Activated CD4-positive, alpha-beta memory T cell treated with anti-CD3 and anti-CD28 coated beads, Interleukin-2, amount 10 ng/mL, durations not matched to agents 7 days and 5 days (primary cell): ENCODE measurements at regions not wholly inside any gene's neighbourhood (a gene's known extent, or its start where the extent isn't known, plus 50 kb on each side); places are given as distances from the start of the nearest gene placed in this dataset.

Experiments used
- CTCF ChIA-PET: fragments of 350-600 bp; sonication (Branson Sonifier 250); formaldehyde crosslinking; loops from one replicate; lab custom pipeline; 2021; ENCODE audit warnings: antibody characterized with exemption, inconsistent platforms; lab: Charles Lee
- POLR2A ChIA-PET: fragments of 350-600 bp; sonication (Branson Sonifier 250); formaldehyde crosslinking; loops from one replicate; lab custom pipeline; 2021; ENCODE audit warnings: antibody characterized with exemption; lab: Charles Lee
- DNase-seq: peaks from one replicate; pipeline ENCODE4 v3.0.0-alpha.2; 2020
- H3K27ac Mint-ChIP-seq: one replicate; pipeline ENCODE4 v1.8.0; 2021; ENCODE audit warnings: mild to moderate bottlenecking, mixed read lengths
- H3K27me3 Mint-ChIP-seq: one replicate; pipeline ENCODE4 v1.8.0; 2021; ENCODE audit warnings: mixed read lengths
- H3K36me3 Mint-ChIP-seq: one replicate; pipeline ENCODE4 v1.8.0; 2021; ENCODE audit warnings: low read depth, mixed read lengths
- H3K4me1 Mint-ChIP-seq: one replicate; pipeline ENCODE4 v1.8.0; 2021; ENCODE audit warnings: mixed read lengths
- H3K4me3 Mint-ChIP-seq: one replicate; pipeline ENCODE4 v1.8.0; 2021; ENCODE audit warnings: mild to moderate bottlenecking, mixed read lengths
- H3K9me3 Mint-ChIP-seq: one replicate; pipeline ENCODE4 v1.8.0; 2021; ENCODE audit warnings: mixed read lengths

DNA sequence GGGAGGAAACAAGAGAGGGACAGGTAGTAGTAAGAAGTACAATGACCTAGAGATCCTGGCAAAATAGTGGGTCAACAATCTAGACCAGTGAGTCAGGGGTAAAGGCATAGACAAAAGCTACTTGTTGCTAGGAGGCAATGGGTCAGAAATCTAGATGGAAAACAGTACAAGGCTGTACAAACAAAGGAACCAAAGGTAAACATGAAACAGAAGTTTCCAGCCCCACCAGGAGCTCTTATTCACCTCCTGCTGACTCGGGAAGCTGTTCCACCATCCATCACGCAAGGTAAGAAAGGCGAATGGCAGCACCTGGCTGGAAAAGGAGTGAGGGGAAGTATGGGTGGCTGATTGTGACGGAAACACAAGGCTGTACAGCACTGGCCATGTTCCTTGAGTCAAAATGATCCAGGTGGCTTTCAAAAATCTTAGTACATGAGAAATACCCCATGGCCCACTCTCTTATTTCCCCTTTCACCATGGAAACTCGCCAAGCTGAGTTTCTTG, 70.5 kb upstream of the RAI14 start:
- no peaks in the 10 kb centered on the region for H3K27me3 Mint-ChIP-seq
- POLR2A ChIA-PET: no interaction called here
- CTCF ChIA-PET: no interaction called here
- no peak overlapping the region for H3K27ac Mint-ChIP-seq
- H3K4me3 Mint-ChIP-seq: no peak overlapping the region
- no peak for DNase-seq
- H3K9me3 Mint-ChIP-seq: no peaks in the 10 kb centered on the region
- H3K36me3 Mint-ChIP-seq: no peaks in the 10 kb centered on the region
- H3K4me1 Mint-ChIP-seq: peaks cover 7% of the 10 kb centered on the region

DNA sequence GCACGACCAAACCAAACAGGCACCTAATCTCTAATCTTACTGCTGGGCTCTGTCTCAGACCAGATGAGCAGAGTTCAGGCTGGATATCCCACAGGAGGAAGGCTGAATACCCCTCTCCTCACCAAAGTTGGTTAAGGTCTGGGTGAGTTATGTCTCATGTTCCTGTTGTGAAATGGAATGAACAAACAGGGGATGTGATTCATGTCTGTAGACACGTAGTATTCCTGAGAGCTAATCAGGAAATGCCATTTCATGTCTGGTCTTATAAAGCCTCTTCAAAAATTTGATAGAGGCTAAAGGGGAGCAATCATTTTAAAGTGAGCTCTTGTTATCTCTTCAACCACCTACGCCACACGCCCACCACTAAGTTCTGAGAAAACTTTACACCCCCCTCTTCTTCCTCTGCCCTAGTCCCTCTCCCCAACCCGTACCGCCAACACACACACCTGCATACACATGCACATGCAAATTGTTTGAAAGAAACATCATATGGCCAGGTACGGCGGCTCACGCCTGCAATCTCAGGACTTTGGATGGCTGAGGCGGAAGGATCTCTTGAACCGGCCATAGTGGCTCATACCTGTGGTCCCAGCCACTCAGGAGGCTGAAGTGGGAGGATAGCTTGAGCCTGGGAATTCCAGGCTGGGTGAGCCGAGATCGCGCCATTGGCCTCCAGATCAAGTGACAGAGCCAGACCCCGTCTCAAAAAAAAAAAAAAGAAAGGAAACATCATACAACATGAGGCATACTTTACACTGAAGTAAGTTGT, 69.8 kb upstream of the RAI14 start:
- Mint-ChIP-seq H3K36me3 (no peaks in the 10 kb centered on the region), H3K4me3 (no peak overlapping the region), H3K27me3 (peaks cover 3% of the 10 kb centered on the region), H3K27ac (no peak overlapping the region), H3K4me1 (peaks cover 7% of the 10 kb centered on the region), H3K9me3 (no peaks in the 10 kb centered on the region)
- DNase-seq: no peak
- ChIA-PET CTCF (no interaction called here), POLR2A (no interaction called here)

DNA sequence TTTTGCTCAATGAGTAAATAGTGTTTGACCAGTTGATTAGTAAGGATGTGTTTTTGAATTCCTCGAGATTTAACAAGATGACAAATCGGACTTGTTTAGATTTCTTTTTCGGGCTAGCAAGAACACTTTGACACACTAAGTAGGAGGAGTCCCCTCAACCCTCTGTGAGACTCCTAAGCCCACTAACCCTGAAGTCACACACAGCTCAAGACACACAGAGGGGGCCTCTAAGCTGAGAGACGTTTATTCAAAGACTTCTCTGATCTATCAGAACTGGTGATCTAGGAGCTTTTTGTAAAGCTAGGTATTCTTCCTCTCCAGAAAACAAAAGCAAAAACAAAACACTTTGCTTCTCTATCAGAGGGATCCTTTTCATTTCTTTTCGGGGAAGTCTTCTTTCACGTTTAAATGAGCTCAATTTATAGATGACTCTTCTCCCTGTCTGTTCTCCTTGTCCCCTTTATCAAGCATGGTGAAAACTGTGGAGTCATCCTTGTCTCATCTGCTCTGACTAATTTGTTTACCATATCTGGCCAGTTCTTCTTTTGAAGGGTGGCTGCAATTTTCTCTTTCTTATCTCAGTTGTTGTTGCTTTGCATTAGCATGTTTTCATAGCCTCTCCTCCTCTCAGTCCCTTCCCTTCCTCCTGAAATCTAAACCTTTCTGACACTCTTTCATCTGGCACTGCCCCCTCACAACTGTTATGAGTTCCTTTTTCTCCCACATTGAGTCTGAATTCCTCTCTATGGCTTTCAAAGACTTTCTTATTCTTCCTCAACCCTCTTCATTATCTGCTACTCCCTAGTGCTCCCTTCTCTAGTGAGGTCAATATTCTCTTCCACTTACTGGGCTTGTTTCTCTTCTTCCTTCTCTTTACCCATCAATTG, 68.5 kb upstream of the RAI14 start:
- Mint-ChIP-seq H3K36me3 (no peaks in the 10 kb centered on the region), H3K4me3 (no peak overlapping the region), H3K4me1 (peaks cover 7% of the 10 kb centered on the region), H3K27ac (no peak overlapping the region), H3K9me3 (no peaks in the 10 kb centered on the region), H3K27me3 (peaks cover 4% of the 10 kb centered on the region)
- ChIA-PET POLR2A (interaction anchor here (0.6 kb wide), 1 partner anchor 193 kb away, joined by 3 read pairs; no protein-coding TSS in a partner anchor), CTCF (interaction anchor here (0.9 to 1.1 kb wide), 2 partner anchors 15 to 641 kb away, joined by 4 read pairs; no protein-coding TSS in a partner anchor)
- no peak for DNase-seq

DNA sequence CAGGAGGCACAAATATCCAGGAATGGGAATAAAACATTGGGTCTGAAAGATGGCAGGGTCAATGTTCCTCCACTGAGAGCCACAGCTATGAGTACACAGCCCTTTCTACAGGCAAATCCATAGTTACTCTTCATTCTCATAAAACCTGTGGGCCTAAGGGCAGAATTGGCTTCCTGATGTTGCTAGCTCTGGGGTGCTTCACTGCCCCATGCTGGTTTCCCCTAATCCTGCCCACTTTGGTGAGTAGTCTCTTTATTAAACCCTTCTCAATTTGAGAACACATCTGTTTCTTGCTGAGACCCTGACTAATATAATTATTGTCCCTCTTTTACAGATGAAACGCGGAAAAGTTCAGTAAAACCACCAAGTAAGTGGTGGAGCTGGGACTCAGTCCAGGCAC, 66.3 kb upstream of the RAI14 start:
- DNase-seq: no peak
- CTCF ChIA-PET: no interaction called here
- Mint-ChIP-seq H3K27ac (no peak overlapping the region), H3K36me3 (no peaks in the 10 kb centered on the region), H3K4me1 (peaks cover 5% of the 10 kb centered on the region), H3K27me3 (peaks cover 4% of the 10 kb centered on the region), H3K9me3 (no peaks in the 10 kb centered on the region), H3K4me3 (no peak overlapping the region)
- POLR2A ChIA-PET: no interaction called here

DNA sequence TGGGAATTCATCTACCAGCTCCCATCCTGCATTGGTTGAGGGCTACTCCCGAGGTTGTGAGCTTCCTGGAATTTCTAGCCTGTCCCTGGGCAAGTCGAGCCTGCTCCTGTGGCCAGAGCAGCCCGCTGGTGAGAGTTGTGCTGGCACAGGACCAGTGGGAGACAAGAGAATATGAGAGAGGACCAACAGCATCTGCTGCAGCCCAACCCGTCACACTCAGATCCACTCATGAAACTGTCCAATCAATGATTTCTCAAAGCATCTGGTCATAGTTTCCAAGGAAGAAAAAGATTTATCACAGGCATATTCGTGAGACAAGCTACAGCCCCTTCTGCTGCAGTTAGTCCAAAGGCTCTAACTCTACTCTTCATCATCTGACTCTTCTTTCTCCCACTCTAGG, 64.4 kb upstream of the RAI14 start:
- Mint-ChIP-seq H3K27ac (no peak overlapping the region), H3K27me3 (peaks cover 4% of the 10 kb centered on the region), H3K36me3 (no peaks in the 10 kb centered on the region), H3K9me3 (no peaks in the 10 kb centered on the region), H3K4me1 (peaks cover 3% of the 10 kb centered on the region), H3K4me3 (no peak overlapping the region)
- ChIA-PET POLR2A (no interaction called here), CTCF (interaction anchor here (0.5 kb wide), 1 partner anchor 392 kb away, joined by 3 read pairs; no protein-coding TSS in a partner anchor)
- DNase-seq: no peak

DNA sequence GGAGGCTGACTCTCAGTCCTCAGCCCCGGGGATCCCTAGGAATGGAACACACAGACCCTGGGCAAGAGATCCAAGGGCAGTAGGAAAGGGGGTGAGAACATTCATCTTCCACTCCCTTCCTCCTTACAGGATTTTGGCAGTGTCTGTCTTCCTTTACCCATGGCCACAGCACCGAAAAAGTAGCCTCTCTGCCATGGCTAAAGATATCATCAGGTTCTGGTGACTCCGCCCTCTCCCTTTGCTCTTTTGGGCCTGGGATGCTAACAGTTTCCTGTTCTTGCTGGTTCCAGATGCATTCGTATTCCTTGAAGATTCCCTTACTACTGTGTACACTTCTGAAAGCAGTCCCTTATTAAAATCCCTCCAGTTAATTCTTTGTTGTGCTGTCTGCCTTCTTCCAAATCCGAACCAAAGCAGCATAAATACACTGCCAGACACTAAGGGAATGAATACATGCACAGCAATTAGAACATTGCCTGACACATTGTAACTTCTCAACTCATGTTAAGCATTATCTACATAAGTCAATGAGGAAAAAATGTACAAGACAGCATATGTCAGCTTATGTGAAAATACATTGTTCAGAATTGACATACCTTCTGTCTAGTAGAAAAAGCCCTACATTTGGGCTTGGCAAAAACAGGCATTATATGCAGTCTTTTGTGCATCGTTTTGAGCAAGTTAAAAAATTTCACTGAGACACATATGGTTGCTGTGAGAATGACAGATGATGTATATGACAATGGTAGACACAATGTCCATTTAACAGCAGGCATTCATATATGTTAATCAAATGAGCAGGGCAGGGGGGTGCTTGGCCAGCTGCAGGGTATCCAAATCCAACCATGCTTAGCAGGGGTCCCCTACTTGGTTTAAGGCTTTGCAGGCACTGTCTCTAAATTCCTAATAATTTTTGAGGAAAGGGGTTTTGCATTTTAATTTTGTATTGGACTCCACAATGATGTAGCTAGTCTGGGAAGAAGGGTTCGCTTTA, 58.8 kb upstream of the RAI14 start:
- ChIA-PET POLR2A (no interaction called here), CTCF (no interaction called here)
- Mint-ChIP-seq H3K4me1 (no peaks in the 10 kb centered on the region), H3K36me3 (no peaks in the 10 kb centered on the region), H3K9me3 (no peaks in the 10 kb centered on the region), H3K27ac (no peak overlapping the region), H3K4me3 (no peak overlapping the region), H3K27me3 (peaks cover 3% of the 10 kb centered on the region)
- DNase-seq: no peak

DNA sequence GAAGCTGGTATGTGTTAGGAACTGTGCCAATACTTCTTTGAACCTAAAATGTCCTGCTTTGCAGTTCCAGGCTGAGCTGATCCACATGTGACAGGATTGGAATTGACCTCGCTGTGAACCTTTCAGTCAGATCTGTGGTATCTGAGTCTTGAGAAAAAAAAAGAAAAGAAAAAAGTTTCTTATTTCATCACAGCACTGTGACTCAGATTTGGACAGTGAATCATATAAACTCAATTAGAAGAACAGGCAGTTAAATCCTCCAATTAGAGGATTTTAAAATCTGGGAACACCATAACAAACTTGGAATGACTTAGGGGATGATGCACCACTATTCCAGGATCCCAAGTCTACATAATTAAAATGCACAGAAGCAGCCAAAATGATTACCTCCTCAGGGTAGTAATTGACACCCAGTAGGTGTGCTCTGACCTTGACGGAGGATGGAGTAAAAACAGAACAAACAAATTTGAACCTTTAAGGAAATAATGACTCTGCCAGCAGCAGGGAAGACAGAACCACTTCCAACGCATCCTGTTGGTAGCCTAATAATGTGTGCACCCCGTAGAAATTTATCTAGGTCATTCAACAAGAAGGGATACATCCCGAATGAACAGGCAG, 57.8 kb upstream of the RAI14 start:
- Mint-ChIP-seq H3K27me3 (peaks cover 3% of the 10 kb centered on the region), H3K27ac (no peak overlapping the region), H3K4me3 (no peak overlapping the region), H3K4me1 (no peaks in the 10 kb centered on the region), H3K9me3 (no peaks in the 10 kb centered on the region), H3K36me3 (no peaks in the 10 kb centered on the region)
- no peak for DNase-seq
- ChIA-PET CTCF (no interaction called here), POLR2A (no interaction called here)

DNA sequence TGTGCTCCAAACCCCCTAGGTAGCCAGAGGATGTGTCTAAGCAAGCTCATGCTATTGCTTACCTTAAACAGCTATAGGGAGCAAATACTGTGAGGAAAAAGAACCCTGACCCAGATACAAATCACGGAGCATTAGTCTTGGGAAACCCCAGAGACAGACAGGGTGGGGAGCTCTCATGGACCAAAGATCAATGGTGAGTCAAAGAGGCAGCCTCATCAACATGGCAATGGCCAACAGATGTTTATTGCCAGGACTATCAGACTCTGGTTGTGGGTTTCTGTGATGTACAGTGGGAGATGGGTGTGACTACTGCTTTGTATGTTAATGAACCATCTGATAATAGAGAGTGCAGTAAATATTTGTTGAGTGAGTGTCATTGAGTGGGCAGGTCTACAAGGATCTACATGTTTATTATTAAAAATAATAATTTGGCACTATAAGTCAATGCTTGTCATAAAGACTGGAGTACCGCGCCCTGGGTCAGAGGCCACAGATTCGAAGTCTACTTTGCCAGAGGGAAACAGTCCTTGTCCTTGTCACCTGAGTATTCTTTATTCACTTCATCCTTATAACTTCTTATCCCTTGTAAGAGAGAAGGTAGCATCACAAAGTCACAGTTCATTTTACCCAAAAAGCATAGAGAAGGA, 56.5 kb upstream of the RAI14 start:
- no peak overlapping the region for H3K27ac Mint-ChIP-seq
- H3K9me3 Mint-ChIP-seq: no peaks in the 10 kb centered on the region
- ChIA-PET POLR2A (no interaction called here), CTCF (no interaction called here)
- H3K36me3 Mint-ChIP-seq: no peaks in the 10 kb centered on the region
- peaks cover 3% of the 10 kb centered on the region for H3K27me3 Mint-ChIP-seq
- H3K4me1 Mint-ChIP-seq: no peaks in the 10 kb centered on the region
- DNase-seq: no peak
- no peak overlapping the region for H3K4me3 Mint-ChIP-seq

DNA sequence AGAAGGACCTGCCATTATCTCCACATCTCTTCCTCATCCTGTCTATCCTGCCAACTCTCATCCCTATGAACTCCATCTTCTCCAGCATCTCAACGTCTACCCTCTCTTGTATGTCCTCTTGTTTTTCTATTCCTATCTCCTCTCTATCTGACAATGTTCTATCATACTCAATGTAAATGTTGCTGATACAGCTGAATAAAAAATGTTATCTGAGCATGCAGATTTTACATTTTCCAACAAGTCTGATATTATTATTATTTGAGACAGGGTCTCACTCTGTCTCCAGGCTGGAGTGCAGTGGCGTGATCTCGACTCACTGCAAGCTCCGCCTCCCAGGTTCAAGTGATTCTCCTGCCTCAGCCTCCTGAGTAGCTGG, 56.0 kb upstream of the RAI14 start:
- Mint-ChIP-seq H3K9me3 (no peaks in the 10 kb centered on the region), H3K4me1 (no peaks in the 10 kb centered on the region), H3K27ac (no peak overlapping the region), H3K27me3 (peaks cover 3% of the 10 kb centered on the region), H3K36me3 (no peaks in the 10 kb centered on the region), H3K4me3 (no peak overlapping the region)
- ChIA-PET POLR2A (no interaction called here), CTCF (no interaction called here)
- DNase-seq: no peak

DNA sequence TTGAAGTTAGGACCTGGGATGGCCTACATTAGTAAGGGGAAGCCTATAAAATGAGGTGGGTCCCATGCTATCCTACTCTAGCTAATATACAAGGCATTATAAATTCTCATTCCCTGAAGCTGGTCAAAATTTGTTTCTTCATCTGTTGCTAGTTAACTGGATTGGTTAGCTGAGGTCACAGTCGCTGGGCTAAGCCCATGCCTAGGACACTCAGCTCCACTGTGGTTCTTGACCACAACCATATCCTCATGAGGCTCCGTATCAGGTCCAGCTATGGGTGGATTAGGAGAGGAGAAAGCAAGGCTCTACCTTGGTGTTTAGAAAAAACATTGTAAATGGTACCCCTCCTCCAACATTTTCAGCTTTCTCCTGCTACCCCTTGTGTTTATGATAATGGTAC, 52.8 kb upstream of the RAI14 start:
- Mint-ChIP-seq H3K27me3 (no peaks in the 10 kb centered on the region), H3K36me3 (no peaks in the 10 kb centered on the region), H3K4me1 (no peaks in the 10 kb centered on the region), H3K27ac (no peak overlapping the region), H3K4me3 (no peak overlapping the region), H3K9me3 (no peaks in the 10 kb centered on the region)
- CTCF ChIA-PET: no interaction called here
- POLR2A ChIA-PET: no interaction called here
- DNase-seq: no peak

DNA sequence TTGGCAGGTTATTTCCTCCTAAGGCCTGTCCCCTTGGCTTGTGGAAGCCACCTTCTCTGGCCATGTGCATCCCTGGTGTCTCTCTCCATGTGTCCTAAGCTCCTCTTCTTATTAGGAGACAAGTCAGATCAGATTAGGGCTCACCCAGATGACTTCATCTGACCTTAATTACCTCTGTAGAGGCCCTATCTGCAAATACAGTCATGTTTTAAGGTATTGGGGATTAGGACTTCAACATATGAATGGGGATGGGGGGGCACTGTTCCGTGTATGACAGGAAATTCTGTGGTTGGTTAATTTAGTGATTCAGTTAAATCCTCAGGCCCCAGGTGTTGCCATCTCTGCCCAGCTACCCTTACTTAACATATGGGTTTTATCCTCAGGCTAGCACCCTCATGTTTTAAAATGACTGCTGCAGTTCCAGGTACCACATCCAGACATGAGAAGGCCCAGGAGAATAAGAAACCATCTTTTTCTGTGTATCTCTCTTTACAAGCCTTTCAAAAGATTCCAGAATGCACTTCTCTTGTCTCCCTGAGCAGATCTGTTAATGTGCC, 51.9 kb upstream of the RAI14 start:
- no peaks in the 10 kb centered on the region for H3K4me1 Mint-ChIP-seq
- no peak overlapping the region for H3K27ac Mint-ChIP-seq
- H3K36me3 Mint-ChIP-seq: no peaks in the 10 kb centered on the region
- POLR2A ChIA-PET: no interaction called here
- CTCF ChIA-PET: no interaction called here
- H3K9me3 Mint-ChIP-seq: no peaks in the 10 kb centered on the region
- no peaks in the 10 kb centered on the region for H3K27me3 Mint-ChIP-seq
- DNase-seq: no peak
- H3K4me3 Mint-ChIP-seq: no peak overlapping the region

DNA sequence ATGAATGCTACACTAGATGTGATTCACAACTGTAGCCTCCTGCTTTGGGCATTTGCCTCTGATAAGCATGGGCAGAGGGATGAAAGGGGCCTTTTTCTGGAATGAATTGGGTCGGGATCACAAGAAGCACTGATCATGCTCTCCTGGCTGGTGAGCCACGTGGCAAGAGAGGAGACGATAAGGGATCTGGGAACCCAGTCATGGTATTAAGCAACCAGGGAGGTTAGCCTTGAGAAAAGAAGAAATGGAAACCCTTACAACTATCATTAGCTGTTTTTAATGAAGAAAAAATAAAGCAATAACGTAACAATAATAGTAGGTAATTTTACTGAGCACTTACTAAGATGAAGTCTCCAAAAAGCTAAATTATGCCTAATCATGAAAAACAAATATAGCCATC, 50.0 kb upstream of the RAI14 start:
- H3K27me3 Mint-ChIP-seq: no peaks in the 10 kb centered on the region
- POLR2A ChIA-PET: no interaction called here
- H3K4me1 Mint-ChIP-seq: no peaks in the 10 kb centered on the region
- CTCF ChIA-PET: no interaction called here
- DNase-seq: no peak
- no peak overlapping the region for H3K27ac Mint-ChIP-seq
- no peaks in the 10 kb centered on the region for H3K36me3 Mint-ChIP-seq
- H3K9me3 Mint-ChIP-seq: no peaks in the 10 kb centered on the region
- no peak overlapping the region for H3K4me3 Mint-ChIP-seq
